NCI-H446 (cell line): ENCODE measurements at regions not wholly inside any gene's neighbourhood (a gene's known extent, or its start where the extent isn't known, plus 50 kb on each side); places are given as distances from the start of the nearest gene placed in this dataset.

ENCODE experiments used
- DNase-seq, 2 experiments: peaks; one replicate each; lab custom pipeline; 2025; lab: John Stamatoyannopoulos, UW

DNA sequence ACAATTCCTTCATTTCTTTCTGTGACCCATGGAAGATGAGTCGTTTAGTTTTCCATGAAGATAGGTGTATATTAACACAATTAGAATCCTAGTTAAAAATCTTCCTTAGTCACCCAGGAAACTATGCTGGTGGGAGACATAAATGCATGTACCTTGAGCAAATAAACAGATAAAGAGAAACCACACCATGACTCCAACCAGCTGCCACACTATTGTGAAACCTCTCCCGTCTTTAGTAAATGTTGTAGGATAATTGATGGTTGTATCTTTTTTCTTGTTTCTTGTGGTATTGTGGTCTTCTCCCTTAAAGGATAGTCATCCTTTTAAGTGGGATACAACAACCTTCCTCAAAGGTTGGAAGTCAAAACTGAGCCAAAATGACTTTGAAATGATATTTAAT is 103.8 kb upstream of the LEF1 start:
- no peak for DNase-seq

DNA sequence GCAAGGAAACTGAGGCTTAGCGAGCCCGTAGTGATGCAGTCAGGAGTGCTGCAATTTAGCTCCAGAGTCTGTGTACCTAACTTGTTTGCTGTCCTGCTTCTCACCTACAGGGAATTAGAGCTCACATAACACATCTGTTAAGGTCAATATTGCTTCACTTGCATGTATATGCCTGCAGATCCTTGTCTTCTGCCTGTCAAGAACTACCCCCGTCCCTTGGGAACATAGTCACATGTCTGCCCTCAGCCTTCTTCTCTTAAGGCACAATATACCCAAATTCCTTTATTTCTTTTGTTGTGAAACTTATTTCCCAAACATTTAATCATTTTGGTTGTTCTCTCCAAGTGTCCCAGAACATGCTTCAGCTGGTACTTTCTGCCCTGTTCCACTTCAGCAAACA is 103.3 kb upstream of the LEF1 start:
- no peak for DNase-seq

DNA sequence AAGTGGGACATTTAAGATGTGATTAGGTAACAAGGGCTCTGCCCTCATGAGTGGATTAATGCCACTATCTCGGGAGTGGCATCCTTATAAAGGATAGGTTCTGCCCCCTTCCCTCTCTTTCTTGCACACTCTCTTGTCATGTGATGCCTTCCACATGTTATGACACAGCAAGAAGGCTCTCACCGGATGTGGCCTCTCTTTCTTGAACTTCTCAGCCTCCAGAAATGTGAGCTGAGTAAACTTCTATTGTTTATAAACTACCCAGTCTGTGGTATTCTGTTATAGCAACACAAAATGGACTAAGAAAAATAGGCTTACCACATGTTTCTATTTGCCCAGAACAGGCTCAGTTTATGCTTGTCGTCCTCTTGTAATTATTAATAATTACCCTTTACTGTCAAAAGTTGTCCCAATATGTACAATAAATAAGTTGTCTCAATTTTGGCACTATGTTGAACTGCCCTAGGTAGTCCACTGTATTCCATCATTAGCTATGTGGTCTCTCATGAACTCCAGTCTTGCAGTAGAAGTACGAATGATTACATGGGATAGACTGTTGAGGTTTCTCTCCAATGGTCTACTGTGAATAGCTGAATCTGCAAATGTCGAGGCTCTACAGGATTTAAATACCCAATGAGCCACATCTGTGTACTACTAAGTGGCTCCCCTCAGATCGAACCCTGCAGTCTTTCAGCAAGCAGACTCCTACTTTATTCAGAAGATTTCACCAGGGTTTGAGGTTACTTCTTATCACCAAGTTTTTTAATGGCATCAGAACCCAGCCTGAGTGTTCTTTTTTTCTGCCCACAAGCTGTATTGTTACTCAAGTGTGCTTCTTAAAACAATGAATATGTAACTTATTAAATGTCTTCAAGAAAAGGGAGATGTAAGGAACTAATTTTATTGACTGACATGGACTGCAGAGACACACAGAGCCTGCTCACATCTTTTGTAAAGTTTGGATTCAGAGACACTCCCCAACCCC is 102.0 kb upstream of the LEF1 start:
- no peak for DNase-seq

DNA sequence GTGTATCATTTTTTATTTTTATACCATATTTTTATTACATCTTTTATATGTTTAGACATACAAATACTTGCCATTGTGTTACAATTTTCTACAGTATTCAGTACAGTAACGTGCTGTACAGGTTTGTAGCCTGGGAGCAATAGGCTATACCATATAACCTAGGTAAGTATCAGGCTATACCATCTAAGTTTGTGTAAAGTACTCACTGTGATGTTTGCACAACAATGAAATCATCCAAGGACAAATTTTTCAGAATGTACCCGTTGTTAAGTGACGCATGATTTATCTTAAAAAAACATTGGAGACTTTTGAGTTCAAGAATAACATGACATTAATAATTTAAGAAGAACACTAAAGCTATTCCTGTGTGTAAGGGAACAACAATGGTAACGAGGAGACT is 96.0 kb upstream of the LEF1 start:
- no peak for DNase-seq

DNA sequence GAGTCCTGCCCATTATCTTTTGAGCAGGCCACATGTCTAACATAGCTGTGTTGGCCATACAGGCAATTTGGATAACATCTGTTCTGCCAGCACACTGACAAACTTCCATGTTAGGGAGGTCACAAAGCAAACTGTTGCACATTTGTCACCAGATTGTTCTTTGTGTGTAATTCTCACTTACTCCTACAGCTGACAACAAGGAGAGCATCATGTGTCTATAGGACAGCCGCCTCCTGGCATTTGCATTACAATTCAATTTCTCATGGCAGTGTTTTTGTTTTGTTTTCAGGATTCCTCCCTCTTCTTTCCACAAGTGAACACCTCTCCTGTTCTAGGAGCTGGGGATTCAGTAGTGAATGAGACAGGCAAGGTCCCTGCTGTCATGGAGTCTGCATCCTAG is 94.3 kb upstream of the LEF1 start:
- no peak for DNase-seq

DNA sequence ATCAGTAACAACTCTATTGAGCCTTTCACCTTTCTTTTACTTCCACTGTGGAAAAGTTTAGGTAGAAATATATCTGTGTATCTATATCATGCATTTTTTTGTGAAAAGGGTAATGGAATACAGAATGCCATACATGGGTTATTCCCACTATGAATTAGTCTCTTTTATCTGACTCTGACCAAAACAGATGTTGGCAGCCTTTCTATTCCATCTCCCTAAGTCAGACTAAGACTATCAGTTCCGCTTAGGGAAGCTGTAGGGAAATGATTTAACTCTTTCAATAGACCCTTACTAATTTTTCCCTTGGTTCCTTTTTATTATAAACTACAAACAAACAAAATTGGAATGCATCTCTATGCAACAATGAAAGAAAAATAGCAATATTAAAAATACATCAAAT is 92.3 kb upstream of the LEF1 start:
- no peak for DNase-seq

DNA sequence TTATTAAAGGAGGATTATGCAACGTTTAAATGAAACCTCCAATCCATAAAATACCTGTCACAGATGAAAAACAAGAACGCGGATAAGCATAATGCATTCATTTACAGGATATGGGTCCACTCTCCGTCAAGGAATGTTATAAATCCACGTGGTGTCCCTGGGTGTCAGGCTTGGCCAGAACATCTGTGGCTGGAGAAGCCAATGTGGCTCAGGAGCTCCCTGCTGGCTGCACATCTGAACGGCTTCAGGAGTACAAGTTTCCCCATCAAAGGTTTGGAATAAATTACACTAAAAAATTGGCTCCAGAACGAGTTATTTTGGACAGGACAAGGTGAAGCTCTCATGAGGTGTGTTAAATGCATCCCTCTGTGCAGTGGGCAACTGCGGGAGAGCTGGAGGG is 87.8 kb upstream of the LEF1 start:
- no peak for DNase-seq

DNA sequence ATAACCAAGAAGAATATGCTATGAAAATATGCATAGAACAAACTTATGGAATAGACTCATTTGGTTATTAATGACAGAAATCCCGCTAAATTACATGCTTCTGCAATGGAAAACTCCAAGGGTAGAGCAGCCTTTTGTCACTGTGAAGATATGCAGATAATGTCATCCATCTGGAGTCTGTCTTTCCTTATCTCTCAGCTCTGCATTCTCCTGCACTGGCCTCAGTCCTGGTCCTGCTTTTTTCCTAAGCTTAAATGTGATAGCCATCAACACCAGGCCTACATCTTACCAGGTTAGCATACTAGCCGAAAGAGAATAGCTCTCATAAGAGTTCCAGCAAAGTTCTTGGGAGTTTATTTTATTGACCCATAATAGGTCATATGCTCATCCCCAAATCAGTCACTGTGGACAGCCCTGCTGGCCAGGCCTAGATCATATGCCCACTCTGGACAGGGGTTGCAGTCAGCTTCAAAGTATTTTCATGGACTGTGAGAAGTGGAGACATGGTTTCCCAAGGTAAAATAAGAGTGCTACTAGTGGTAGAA is 86.5 kb upstream of the LEF1 start:
- no peak for DNase-seq

DNA sequence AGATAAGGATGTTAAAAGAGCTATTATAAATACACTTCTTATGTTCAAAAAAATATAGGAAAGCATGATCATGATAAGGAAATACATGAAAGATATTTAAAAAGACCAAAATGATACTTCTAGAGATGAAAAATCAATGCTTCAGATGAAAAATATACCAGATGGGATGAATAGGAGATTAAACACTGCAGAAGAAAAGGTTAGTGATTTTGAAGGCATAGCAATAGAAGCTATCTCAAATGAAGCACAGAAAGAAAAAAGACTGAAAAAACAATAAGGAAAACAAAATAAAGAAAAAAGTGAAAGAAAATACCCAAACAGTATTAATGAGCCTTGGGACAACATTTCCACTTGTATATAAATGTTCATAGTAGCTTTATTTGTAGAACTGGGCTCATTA is 80.7 kb upstream of the LEF1 start:
- no peak for DNase-seq

DNA sequence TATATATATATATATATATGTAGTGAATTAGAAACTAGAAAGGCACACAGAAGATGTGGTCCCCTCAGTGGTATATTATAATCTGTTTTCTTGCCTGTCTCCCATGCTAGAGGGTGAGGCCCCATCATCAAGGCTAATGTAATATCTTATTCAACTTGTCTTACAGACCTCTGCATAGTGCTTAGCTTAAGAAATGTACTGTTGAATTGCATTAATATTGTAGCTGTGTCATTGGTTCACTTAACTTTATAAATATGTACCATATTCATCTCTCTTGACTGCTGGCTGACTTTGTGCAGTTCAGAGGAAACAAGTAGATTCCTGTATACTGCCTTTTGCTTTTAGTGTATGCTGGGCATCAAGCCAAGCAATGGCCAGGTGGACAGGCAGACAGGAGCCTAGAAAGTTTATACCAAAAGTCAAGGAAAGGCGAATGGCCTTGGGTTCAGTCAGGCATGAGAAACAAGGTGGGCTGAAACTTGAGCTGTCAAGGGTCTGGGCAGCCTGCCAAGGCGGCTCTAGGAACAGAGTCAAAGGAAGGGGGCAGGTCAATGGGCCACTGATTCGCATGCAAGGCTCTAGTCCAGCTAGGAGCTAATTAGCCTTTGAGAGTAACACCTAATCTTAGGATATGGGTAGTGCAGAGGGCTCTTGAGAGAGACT is 78.8 kb upstream of the LEF1 start:
- DNase-seq, result no peak

DNA sequence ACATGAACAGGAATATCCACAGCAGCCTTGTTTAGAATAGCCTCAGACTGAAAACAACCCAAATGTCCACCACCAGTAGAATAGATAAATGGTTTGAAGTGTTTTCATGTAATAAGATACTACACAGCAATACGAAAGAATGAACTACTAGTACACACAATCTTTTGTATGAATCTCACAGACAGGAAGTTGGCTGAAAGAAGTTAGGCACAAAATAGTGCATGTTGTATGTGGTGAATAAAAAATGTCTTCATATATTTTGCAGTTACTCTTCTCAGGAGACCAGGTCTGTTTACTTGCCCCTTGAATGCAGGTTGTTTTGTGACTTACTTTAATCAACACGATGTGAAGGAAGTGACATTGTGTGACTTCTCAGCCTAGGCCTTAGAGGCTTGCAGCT is 75.9 kb upstream of the LEF1 start:
- no peak for DNase-seq

DNA sequence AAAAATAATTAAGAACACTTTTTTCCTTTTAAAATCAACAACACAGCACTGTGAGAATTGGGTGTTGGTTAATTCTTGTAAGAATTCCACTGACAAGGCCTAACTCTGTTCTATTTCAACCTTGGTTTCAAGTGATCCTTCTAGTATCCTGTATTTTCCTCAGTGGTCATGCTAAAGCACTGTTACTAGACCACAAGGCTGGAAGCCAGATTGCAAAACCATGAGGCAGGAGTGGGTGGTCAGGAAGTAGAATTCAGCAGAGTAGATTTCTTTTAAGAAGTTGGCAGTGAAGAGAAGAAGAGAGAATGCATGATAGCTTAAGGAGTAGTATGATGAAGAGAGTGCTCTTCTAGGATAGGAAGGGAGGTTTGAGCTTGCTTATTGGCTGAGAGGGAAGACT is 71.6 kb upstream of the LEF1 start:
- no peak for DNase-seq

DNA sequence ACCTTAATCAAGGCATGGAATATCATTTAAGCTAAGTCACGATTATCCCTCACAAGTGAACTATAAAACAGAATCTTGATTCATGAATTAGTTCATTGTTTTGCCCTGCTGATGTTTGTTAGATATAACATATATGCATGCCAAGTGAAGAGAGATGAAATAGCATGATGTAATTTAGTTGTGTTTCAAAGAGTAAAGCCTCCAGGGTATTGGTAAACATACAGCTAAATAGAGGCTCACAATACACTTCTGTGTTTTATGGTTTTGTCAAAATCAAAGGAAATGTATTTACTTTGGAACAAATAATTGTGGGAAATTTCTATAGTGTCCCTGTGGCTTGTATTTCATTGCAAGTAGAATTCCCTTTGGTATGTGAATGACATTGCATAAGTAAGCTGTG is 69.0 kb upstream of the LEF1 start:
- no peak for DNase-seq

DNA sequence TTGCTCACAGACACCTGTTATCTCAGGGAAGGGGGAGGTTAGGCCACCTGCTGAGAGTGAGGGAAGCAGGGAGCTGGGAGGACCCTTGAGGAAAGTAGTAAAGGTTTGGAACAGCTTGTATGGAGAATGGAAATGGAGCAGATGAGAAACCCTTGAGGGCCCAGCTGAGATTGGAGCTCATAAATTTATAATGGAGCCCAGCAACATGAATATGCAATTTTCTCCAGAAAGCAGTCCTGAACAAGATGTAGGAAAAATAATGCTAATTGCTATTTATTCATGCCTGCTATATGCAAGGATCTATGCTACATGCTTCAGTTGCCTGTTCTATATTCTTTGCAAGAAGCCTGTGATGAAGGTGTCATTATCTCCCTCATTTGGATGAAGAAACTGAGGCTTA is 67.5 kb upstream of the LEF1 start:
- DNase-seq, result no peak

DNA sequence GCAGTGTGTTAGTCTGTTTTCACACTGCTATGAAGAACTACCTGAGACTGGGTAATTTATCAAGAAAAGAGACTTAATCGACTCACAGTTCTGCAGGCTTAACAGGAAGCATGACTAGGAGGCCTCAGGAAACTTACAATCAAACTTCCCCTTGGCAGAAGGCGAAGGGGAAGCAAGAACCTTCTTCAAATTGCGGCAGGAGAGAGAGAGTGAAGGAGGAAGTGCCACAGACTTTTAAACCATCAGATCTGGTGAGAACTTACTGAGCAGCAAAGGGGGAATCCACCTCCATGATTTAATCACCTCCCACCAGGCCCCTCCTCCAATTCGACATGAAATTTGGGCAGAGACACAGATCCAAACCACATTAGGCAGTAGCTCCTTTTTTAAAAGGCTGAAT is 59.2 kb upstream of the LEF1 start:
- DNase-seq, result no peak

DNA sequence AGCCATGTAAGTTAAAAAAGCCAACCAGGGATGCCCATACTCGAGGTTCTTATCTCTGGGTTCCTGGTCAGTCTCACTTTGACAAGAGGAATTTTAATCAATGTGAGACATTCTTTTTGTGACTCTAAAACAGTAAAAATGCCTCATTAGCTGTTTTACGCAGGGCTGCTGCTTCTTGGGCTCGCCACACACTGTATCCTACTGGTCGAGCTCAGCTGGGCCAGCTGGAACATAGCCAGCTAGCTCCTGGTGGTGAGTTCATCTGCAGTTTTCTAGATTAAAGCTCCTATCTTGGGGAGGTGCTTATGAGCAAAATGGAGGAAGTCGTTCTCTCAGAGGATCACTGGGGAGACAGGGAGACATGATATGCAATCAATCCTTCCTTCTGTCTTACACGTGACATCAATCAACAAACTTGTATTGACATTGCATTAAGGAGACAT is 55.9 kb upstream of the LEF1 start:
- peak in 1 of 2 experiments; percentile 15 for DNase-seq

DNA sequence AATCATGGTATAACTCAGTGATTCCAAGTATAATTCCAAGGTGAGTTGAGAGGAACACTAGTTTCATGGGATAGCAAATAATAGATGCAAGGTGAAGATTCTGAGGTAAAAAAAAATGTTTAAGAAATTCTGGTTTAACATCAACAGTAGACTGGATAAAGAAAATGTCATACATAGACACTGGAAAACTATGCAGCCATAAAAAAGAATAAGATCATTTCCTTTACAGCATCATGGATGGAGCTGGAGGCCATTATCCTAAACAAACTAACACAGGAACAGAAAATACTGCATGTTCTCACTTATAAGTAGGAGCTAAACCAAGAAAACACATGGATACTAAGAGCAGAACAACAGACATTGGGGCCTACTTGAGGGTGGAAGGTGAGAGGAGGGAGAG is 54.6 kb upstream of the LEF1 start:
- no peak for DNase-seq

DNA sequence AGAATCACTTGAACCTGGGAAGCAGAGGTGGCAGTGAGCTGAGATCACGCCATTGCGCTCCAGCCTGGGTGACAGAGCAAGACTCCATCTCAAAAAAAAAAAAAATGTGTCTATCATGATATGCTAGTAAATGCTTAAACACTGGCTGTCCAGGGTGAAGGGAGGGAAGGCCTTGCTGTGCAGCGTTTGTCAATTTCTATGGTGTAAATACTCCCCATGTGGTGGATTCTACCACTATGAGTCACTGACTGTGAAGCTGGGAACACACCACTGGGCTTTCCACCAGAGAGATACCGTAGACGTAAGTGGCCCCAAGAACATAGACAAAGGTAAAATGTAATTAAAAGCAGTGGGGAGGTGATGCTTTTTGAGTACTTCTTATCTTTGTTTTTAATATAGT is 51.3 kb upstream of the LEF1 start:
- no peak for DNase-seq
